Right atrium auricular region (tissue), 2 donors: ENCODE measurements at regions not wholly inside any gene's neighbourhood (a gene's known extent, or its start where the extent isn't known, plus 50 kb on each side); places are given as distances from the start of the nearest gene placed in this dataset.

Experiments
- DNase-seq: peaks from one replicate; pipeline ENCODE4 v3.0.0-alpha.2; 2019; ENCODE audit warnings: low spot score
- H3K27ac ChIP-seq, 2 donors: fragments of 200-600 bp; sonication (generic); 1 replicate in 1 of 2; 2 replicates in 1 of 2; pipeline ENCODE4 v1.5.1; 2016 to 2019
- H3K27me3 ChIP-seq, 2 donors: fragments of 200-600 bp; sonication (generic); one replicate each; pipeline versions ENCODE4 v1.5.1 to v1.6.0; 2017 to 2019
- H3K36me3 ChIP-seq: fragments of 200-600 bp; sonication (generic); one replicate; pipeline ENCODE4 v1.5.1; 2016
- H3K4me1 ChIP-seq, 2 donors: fragments of 200-600 bp; sonication (generic); one replicate each; pipeline versions ENCODE4 v1.5.1 to v1.6.0; 2017 to 2019
- H3K4me3 ChIP-seq, 2 donors: fragments of 200-600 bp; sonication (generic); 1 replicate in 1 of 2; 2 replicates in 1 of 2; pipeline ENCODE4 v1.5.1; 2017 to 2019; ENCODE audit warnings: mild to moderate bottlenecking in 1 of 2, moderate library complexity in 1 of 2
- H3K9me3 ChIP-seq, 2 donors: fragments of 200-600 bp; sonication (generic); one replicate each; pipeline ENCODE4 v1.5.1; 2019
- TF ChIP-seq, protein P1 (sequence below), 2 donors: fragments of 200-600 bp; sonication (generic); IDR thresholded peaks; one replicate each; pipeline ENCODE4 v1.5.1; 2019; ENCODE audit warnings: antibody characterized with exemption in 2 of 2

DNA sequence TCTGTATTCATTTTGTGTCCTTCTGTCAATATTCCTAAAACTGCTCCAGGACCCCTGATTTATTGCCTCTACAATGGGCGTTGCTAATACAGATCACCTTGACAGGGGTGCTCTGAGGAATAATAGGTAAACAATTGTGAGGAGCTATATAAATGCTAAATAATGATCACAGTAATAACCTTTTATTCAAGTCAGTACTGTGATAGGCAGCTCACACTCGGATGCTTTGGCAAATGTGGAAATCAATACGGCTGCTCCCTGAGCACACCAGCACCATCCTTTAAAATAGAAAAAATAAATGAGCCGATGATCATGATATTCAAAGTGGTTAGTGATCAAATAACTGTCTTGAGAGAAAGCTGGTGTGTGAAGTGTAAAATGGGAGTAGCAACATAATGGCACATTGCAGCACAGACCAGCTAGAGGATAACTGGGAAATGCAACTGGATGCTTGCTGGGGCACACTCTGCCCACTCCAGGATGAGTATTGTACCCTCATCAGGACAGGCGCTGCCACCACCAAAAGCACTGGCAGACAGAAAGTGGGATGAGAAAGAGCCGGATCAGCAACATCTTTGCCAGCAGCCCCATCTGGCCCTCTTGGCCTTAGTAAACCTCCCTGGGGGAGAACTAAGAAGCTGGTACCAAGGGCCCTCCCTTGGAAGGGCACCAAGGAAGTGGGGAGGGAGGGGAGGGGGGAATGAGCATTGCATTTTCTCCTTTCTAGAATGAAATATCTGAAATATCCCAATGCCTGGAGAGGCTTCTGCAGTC lies 69.4 kb upstream of the SPATA31D4 start:
- Histone ChIP-seq H3K27ac (no peak overlapping the region), H3K27me3 (peaks cover 0 to 3% of the 10 kb centered on the region in 2 donors), H3K4me3 (no peak overlapping the region), H3K36me3 (no peaks in the 10 kb centered on the region), H3K4me1 (no peaks in the 10 kb centered on the region), H3K9me3 (no peaks in the 10 kb centered on the region)
- TF ChIP-seq, protein P1, sequence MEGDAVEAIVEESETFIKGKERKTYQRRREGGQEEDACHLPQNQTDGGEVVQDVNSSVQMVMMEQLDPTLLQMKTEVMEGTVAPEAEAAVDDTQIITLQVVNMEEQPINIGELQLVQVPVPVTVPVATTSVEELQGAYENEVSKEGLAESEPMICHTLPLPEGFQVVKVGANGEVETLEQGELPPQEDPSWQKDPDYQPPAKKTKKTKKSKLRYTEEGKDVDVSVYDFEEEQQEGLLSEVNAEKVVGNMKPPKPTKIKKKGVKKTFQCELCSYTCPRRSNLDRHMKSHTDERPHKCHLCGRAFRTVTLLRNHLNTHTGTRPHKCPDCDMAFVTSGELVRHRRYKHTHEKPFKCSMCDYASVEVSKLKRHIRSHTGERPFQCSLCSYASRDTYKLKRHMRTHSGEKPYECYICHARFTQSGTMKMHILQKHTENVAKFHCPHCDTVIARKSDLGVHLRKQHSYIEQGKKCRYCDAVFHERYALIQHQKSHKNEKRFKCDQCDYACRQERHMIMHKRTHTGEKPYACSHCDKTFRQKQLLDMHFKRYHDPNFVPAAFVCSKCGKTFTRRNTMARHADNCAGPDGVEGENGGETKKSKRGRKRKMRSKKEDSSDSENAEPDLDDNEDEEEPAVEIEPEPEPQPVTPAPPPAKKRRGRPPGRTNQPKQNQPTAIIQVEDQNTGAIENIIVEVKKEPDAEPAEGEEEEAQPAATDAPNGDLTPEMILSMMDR (IDR thresholded peaks at IDR 0.05), result no peak
- no peak for DNase-seq

GRCh38 chr9:81860581-81860980 lies 67.6 kb upstream of the SPATA31D4 start:
- no peak for DNase-seq
- Histone ChIP-seq H3K4me1 (no peaks in the 10 kb centered on the region), H3K27me3 (no peaks in the 10 kb centered on the region), H3K9me3 (no peaks in the 10 kb centered on the region), H3K27ac (no peak overlapping the region), H3K36me3 (no peaks in the 10 kb centered on the region), H3K4me3 (no peak overlapping the region)
- TF ChIP-seq, protein P1 (IDR thresholded peaks at IDR 0.05), result no peak

DNA sequence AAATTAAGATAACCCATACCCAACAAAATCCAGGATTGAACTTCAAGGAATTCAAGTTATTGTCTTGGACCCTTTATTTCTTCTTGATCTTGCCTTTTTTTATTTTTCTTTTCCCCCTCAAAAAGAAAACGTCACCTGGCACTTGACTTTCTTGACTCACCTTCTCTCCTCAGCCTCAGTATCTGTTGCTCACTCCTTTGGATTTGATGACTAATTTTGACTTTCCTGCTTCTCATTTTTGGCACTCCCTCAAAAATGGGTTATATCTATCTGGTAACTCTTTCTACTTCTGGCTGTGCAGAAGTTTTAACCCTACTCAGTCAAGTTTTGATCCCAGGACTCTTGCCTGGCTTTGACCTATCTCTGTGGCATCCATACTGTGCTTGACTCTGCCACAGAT lies 66.6 kb upstream of the SPATA31D4 start:
- Histone ChIP-seq H3K36me3 (no peaks in the 10 kb centered on the region), H3K4me1 (no peaks in the 10 kb centered on the region), H3K27me3 (no peaks in the 10 kb centered on the region), H3K9me3 (no peaks in the 10 kb centered on the region), H3K4me3 (no peak overlapping the region), H3K27ac (no peak overlapping the region)
- TF ChIP-seq, protein P1 (IDR thresholded peaks at IDR 0.05), result no peak
- DNase-seq, result no peak

GRCh38 chr9:81868145-81868544 lies 60.1 kb upstream of the SPATA31D4 start:
- no peaks in the 10 kb centered on the region for H3K27me3 ChIP-seq
- TF ChIP-seq, protein P1 (IDR thresholded peaks at IDR 0.05), result no peak

GRCh38 chr9:81871695-81872094 lies 56.5 kb upstream of the SPATA31D4 start:
- DNase-seq, result no peak
- no peaks in the 10 kb centered on the region for H3K9me3 ChIP-seq
- TF ChIP-seq, protein P1 (IDR thresholded peaks at IDR 0.05), result no peak
- no peak overlapping the region for H3K4me3 ChIP-seq
- H3K36me3 ChIP-seq, result no peaks in the 10 kb centered on the region
- H3K27ac ChIP-seq, result no peak overlapping the region
- peaks cover 0 to 5% of the 10 kb centered on the region in 2 donors for H3K4me1 ChIP-seq
- H3K27me3 ChIP-seq, result no peaks in the 10 kb centered on the region

More at GRCh38 chr9:81868145-81868544, 60.1 kb upstream of the SPATA31D4 start:
- no peak for DNase-seq
- Histone ChIP-seq H3K27ac (no peak overlapping the region), H3K9me3 (no peaks in the 10 kb centered on the region), H3K4me3 (no peak overlapping the region), H3K36me3 (no peaks in the 10 kb centered on the region), H3K4me1 (no peaks in the 10 kb centered on the region)

DNA sequence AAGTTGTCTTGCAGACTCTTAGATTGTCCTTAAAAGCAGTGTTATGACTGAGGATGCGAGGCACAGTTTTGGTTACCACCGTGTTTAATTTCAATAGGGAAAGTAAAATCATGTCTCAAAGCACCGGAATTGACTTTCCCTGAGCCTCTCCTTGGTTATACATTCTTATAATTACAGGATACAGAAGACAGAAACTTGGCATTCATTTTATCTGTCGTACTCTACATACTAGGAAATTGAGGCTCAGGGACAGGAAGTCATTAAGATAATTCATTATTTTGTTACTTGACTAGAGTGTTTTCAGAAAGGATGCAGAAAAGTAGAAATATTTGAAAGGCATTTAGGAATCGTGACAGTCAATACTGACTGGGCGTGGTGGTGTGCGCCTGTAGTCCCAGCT lies 54.0 kb upstream of the SPATA31D4 start:
- H3K4me3 ChIP-seq, result no peak overlapping the region
- H3K9me3 ChIP-seq, result no peaks in the 10 kb centered on the region
- H3K36me3 ChIP-seq, result no peaks in the 10 kb centered on the region
- TF ChIP-seq, protein P1 (IDR thresholded peaks at IDR 0.05), result no peak
- no peak for DNase-seq
- H3K27me3 ChIP-seq, result no peaks in the 10 kb centered on the region
- peaks cover 0 to 5% of the 10 kb centered on the region in 2 donors for H3K4me1 ChIP-seq
- H3K27ac ChIP-seq, result no peak overlapping the region
